ENCODE measurements at regions not wholly inside any gene's neighbourhood (a gene's known extent, or its start where the extent isn't known, plus 50 kb on each side); places are given as distances from the start of the nearest gene placed in this dataset.

GRCh38 chr4:13209600-13209999, 274.5 kb downstream of the RAB28 start:
- no peak overlapping the region for H3K4me3 ChIP-seq (replicated peaks in 1 of 2; ENCODE audit: low read depth in 1 of 2, low read length in 2 of 2)
- POLR2A ChIA-PET = no interaction called here
- no peaks in the 10 kb centered on the region for H3K27me3 ChIP-seq (ENCODE audit: insufficient read depth, low read length)
- H3K9ac ChIP-seq (ENCODE audit: low read length) = no peak overlapping the region
- H3K9me3 ChIP-seq (ENCODE audit: control insufficient read depth in 1 of 2, insufficient read depth in 1 of 2, low read depth in 1 of 2, low read length in 2 of 2) = no peaks in the 10 kb centered on the region
- no peaks in the 10 kb centered on the region for H4K20me1 ChIP-seq (ENCODE audit: insufficient read depth)
- H3K36me3 ChIP-seq (ENCODE audit: control insufficient read depth in 1 of 2, insufficient read depth in 2 of 2, low read length in 2 of 2) = no peaks in the 10 kb centered on the region
- RAD21 ChIA-PET (ENCODE audit: low non-redundant PET in 1 of 2, low total read pairs in 2 of 2, uncharacterized antibody in 2 of 2, unreplicated experiment in 2 of 2) = no interaction called here
- H3K9me2 ChIP-seq (ENCODE audit: insufficient read depth) = no peaks in the 10 kb centered on the region
- intact Hi-C loops (cut with micrococcal nuclease) = no loop called here
- no TSS peak for BruUV-seq (replicated peaks)
- DNase-seq (ENCODE audit: low read depth, low spot score) (no peak), ATAC-seq (no peak)
- TF ChIP-seq EZH2phosphoT487 (IDR thresholded peaks at IDR 0.05; ENCODE audit: borderline replicate concordance) (no peak), ZBTB33 (IDR thresholded peaks at IDR 0.05; ENCODE audit: extremely low read depth, insufficient replicate concordance, low read length) (no peak), SP1 (IDR thresholded peaks at IDR 0.05; ENCODE audit: low read depth) (no peak), ELF1 (IDR thresholded peaks at IDR 0.05; ENCODE audit: borderline replicate concordance, low read depth) (no peak), ZNF274 (IDR thresholded peaks at IDR 0.05; ENCODE audit: low read depth, low read length) (no peak), CEBPB (IDR thresholded peaks at IDR 0.05; ENCODE audit: low read depth) (no peak), REST (IDR thresholded peaks at IDR 0.05; ENCODE audit: low read depth) (no peak), YY1 (IDR thresholded peaks at IDR 0.05; ENCODE audit: extremely low read depth, insufficient replicate concordance, low read depth, low read length) (no peak), SRF (IDR thresholded peaks at IDR 0.05; ENCODE audit: low read depth) (no peak), EZH2 (IDR thresholded peaks at IDR 0.05) (no peak), FOSL1 (IDR thresholded peaks at IDR 0.05; ENCODE audit: low read depth) (no peak), POLR2AphosphoS5 (IDR thresholded peaks at IDR 0.05; ENCODE audit: low read depth, low read length) (no peak), SIN3A (IDR thresholded peaks at IDR 0.05; ENCODE audit: low read depth) (no peak), RAD21 (IDR thresholded peaks at IDR 0.05; ENCODE audit: low read depth) (no peak), JUND (IDR thresholded peaks at IDR 0.05) (no peak), ATF3 (IDR thresholded peaks at IDR 0.05) (no peak), EGR1 (IDR thresholded peaks at IDR 0.05; ENCODE audit: low read depth) (no peak), ZFX (IDR thresholded peaks at IDR 0.05) (no peak), CBX3 (IDR thresholded peaks at IDR 0.05; ENCODE audit: low read depth) (no peak)
- CTCF ChIA-PET = no interaction called here
- H3K4me2 ChIP-seq (ENCODE audit: low read length) = no peak overlapping the region
- H3K79me2 ChIP-seq (ENCODE audit: insufficient read depth, low read length) = no peaks in the 10 kb centered on the region
- H3K4me1 ChIP-seq (ENCODE audit: control insufficient read depth in 1 of 2, insufficient read depth in 2 of 2, low read length in 2 of 2) = no peaks in the 10 kb centered on the region
- no peak overlapping the region for H2AFZ ChIP-seq (ENCODE audit: low read depth, low read length, poor library complexity, severe bottlenecking)
- no peak overlapping the region for H3K27ac ChIP-seq (ENCODE audit: low read depth, low read length)
